Amygdala (tissue), 56 donors: ENCODE measurements at regions not wholly inside any gene's neighbourhood (a gene's known extent, or its start where the extent isn't known, plus 50 kb on each side); places are given as distances from the start of the nearest gene placed in this dataset.

Experiments used
- DNase-seq, 56 donors: peaks; one replicate each; lab custom pipeline; 2025; lab: John Stamatoyannopoulos, UW

- no peak for DNase-seq
Observed at GRCh38 chr15:91541286-91541685, 312.2 kb upstream of the SLCO3A1 start.

- DNase-seq = no peak
Observed at GRCh38 chr15:91542226-91542625, 311.3 kb upstream of the SLCO3A1 start.

GRCh38 chr15:91547356-91547755 lies 306.2 kb upstream of the SLCO3A1 start:
- DNase-seq = no peak

- no peak for DNase-seq
Observed at GRCh38 chr15:91548549-91548948, 305.0 kb upstream of the SLCO3A1 start.

GRCh38 chr15:91549581-91549980 lies 303.9 kb upstream of the SLCO3A1 start:
- no peak for DNase-seq

- peak in 8 of 56 donors; percentile 11 to 38 (median 21) for DNase-seq
Observed at GRCh38 chr15:91552555-91552954, 301.0 kb upstream of the SLCO3A1 start.

- DNase-seq = no peak
Observed at GRCh38 chr15:91553196-91553854, 300.2 kb upstream of the SLCO3A1 start.

GRCh38 chr15:91555312-91555711 lies 298.2 kb upstream of the SLCO3A1 start:
- DNase-seq = no peak

GRCh38 chr15:91556926-91557325 lies 296.6 kb upstream of the SLCO3A1 start:
- DNase-seq = no peak

GRCh38 chr15:91559066-91559465 lies 294.4 kb upstream of the SLCO3A1 start:
- DNase-seq = peak in 42 of 56 donors; percentile 10 to 88 (median 51)

- DNase-seq = peak in 13 of 56 donors; percentile 24 to 45 (median 31)
Observed at GRCh38 chr15:91561371-91562100, 292.0 kb upstream of the SLCO3A1 start.

- DNase-seq = no peak
Observed at GRCh38 chr15:91562698-91563097, 290.8 kb upstream of the SLCO3A1 start.

- DNase-seq = no peak
Observed at GRCh38 chr15:91564631-91565030, 288.9 kb upstream of the SLCO3A1 start.

- DNase-seq = no peak
Observed at GRCh38 chr15:91566141-91566540, 287.4 kb upstream of the SLCO3A1 start.

- no peak for DNase-seq
Observed at GRCh38 chr15:91568036-91568435, 285.5 kb upstream of the SLCO3A1 start.

GRCh38 chr15:91572110-91572509 lies 281.4 kb upstream of the SLCO3A1 start:
- no peak for DNase-seq

GRCh38 chr15:91576096-91576495 lies 277.4 kb upstream of the SLCO3A1 start:
- DNase-seq = no peak

GRCh38 chr15:91578511-91578910 lies 275.0 kb upstream of the SLCO3A1 start:
- DNase-seq = no peak

GRCh38 chr15:91584895-91585294 lies 268.6 kb upstream of the SLCO3A1 start:
- DNase-seq = no peak

GRCh38 chr15:91586560-91586959 lies 266.9 kb upstream of the SLCO3A1 start:
- DNase-seq = no peak

GRCh38 chr15:91589360-91589759 lies 264.1 kb upstream of the SLCO3A1 start:
- DNase-seq = no peak

GRCh38 chr15:91592567-91592966 lies 260.9 kb upstream of the SLCO3A1 start:
- no peak for DNase-seq
